Natural killer cell (primary cell): ENCODE measurements at regions not wholly inside any gene's neighbourhood (a gene's known extent, or its start where the extent isn't known, plus 50 kb on each side); places are given as distances from the start of the nearest gene placed in this dataset.

Experiments
- ATAC-seq, 3 donors: fragments of 150-1000 bp in 2 of 3; fragments of 200-7000 bp in 1 of 3; cut with Tn5 transposase; 1 replicate in 1 of 3; 2 replicates in 2 of 3; pipeline ENCODE4 v1.10.0; 2021; ENCODE audit warnings: mild to moderate bottlenecking in 2 of 3, moderate library complexity in 2 of 3
- DNase-seq, 2 donors: peaks; one replicate each; pipeline versions ENCODE4 v3.0.0 to v3.0.0-alpha.2; 2013 to 2021; ENCODE audit warnings: mixed read lengths in 1 of 2
- H3K27ac ChIP-seq: one replicate; pipeline ENCODE4 v1.5.1; 2013; ENCODE audit warnings: mild to moderate bottlenecking, low read length
- H3K27me3 ChIP-seq: one replicate; pipeline ENCODE4 v1.6.1; 2013; ENCODE audit warnings: low read length; ENCODE audit not compliant: control insufficient read depth, insufficient read depth
- H3K36me3 ChIP-seq: one replicate; pipeline ENCODE4 v1.6.1; 2013; ENCODE audit warnings: low read length; ENCODE audit not compliant: control insufficient read depth, insufficient read depth
- H3K4me1 ChIP-seq: one replicate; pipeline ENCODE4 v1.6.1; 2013; ENCODE audit warnings: low read length; ENCODE audit not compliant: control insufficient read depth, insufficient read depth
- H3K4me3 ChIP-seq: one replicate; pipeline ENCODE4 v1.5.1; 2013; ENCODE audit warnings: low read length
- H3K9me3 ChIP-seq: one replicate; pipeline ENCODE4 v1.6.1; 2013; ENCODE audit warnings: low read length; ENCODE audit not compliant: control insufficient read depth, insufficient read depth
- H3K27ac Mint-ChIP-seq, 2 donors: one replicate each; pipeline ENCODE4 v1.8.0; 2022; ENCODE audit warnings: mild to moderate bottlenecking in 2 of 2, mixed read lengths in 2 of 2, moderate library complexity in 1 of 2
- H3K27me3 Mint-ChIP-seq, 2 donors: one replicate each; pipeline ENCODE4 v1.8.0; 2022; ENCODE audit warnings: low read depth in 2 of 2, mixed read lengths in 2 of 2
- H3K36me3 Mint-ChIP-seq: one replicate; pipeline ENCODE4 v1.8.0; 2022; ENCODE audit warnings: mixed read lengths
- H3K4me1 Mint-ChIP-seq, 2 donors: one replicate each; pipeline ENCODE4 v1.8.0; 2022; ENCODE audit warnings: mixed read lengths in 2 of 2
- H3K4me3 Mint-ChIP-seq: one replicate; pipeline ENCODE4 v1.8.0; 2022; ENCODE audit warnings: mild to moderate bottlenecking, moderate library complexity, mixed read lengths
- H3K9me3 Mint-ChIP-seq, 2 donors: one replicate each; pipeline ENCODE4 v1.8.0; 2022; ENCODE audit warnings: mixed read lengths in 2 of 2
- CTCF ChIP-seq: fragments of 200-600 bp; IDR thresholded peaks from one replicate; pipeline ENCODE4 v1.8.0; 2022; ENCODE audit warnings: antibody characterized with exemption
- WGBS: methylation state at CpG from one replicate; pipeline ENCODE4 v1.1.7; 2013; ENCODE audit warnings: missing lambda C conversion rate; ENCODE audit not compliant: insufficient coverage; 5-methylcytosine and 5-hydroxymethylcytosine counted together
- intact Hi-C: fragments of 100-400 bp; cut with micrococcal nuclease; formaldehyde crosslinking; loops from one replicate; pipeline ENCODE4 v1.14.2; 2022

- Histone ChIP-seq H3K27ac (no peak overlapping the region), H3K9me3 (no peaks in the 10 kb centered on the region), H3K4me1 (no peaks in the 10 kb centered on the region), H3K27me3 (no peaks in the 10 kb centered on the region), H3K4me3 (no peak overlapping the region), H3K36me3 (no peaks in the 10 kb centered on the region)
- peaks cover 1 to 5% of the 10 kb centered on the region in 2 donors for H3K27me3 Mint-ChIP-seq
- H3K36me3 Mint-ChIP-seq: no peaks in the 10 kb centered on the region
- H3K27ac Mint-ChIP-seq: no peak overlapping the region
- H3K4me1 Mint-ChIP-seq: no peaks in the 10 kb centered on the region
- H3K4me3 Mint-ChIP-seq: no peak overlapping the region
- no peak for TF ChIP-seq CTCF
- intact Hi-C loops: no loop called here
- DNase-seq (no peak), ATAC-seq (no peak)
- whole genome bisulfite sequencing: 91% methylated on average over 5 of the region's 5 CpGs
- H3K9me3 Mint-ChIP-seq: no peaks in the 10 kb centered on the region
Measured at GRCh38 chr2:64307421-64307820, 146.5 kb upstream of the LGALSL start.

- Histone ChIP-seq H3K36me3 (no peaks in the 10 kb centered on the region), H3K4me3 (no peak overlapping the region), H3K27me3 (no peaks in the 10 kb centered on the region), H3K4me1 (no peaks in the 10 kb centered on the region), H3K9me3 (no peaks in the 10 kb centered on the region), H3K27ac (no peak overlapping the region)
- Mint-ChIP-seq H3K27me3 (peaks cover 8 to 15% of the 10 kb centered on the region in 2 donors), H3K4me1 (no peaks in the 10 kb centered on the region), H3K9me3 (no peaks in the 10 kb centered on the region), H3K27ac (no peak overlapping the region), H3K4me3 (no peak overlapping the region), H3K36me3 (no peaks in the 10 kb centered on the region)
- no peak for TF ChIP-seq CTCF
- intact Hi-C loops: no loop called here
- 95% methylated on average over 16 of the region's 17 CpGs for WGBS
- DNase-seq (no peak), ATAC-seq (no peak)
Measured at GRCh38 chr2:64311191-64311910, 142.6 kb upstream of the LGALSL start.

- intact Hi-C loops: no loop called here
- DNase-seq: peak in 1 of 2 donors; percentile 16
- H3K4me1 Mint-ChIP-seq: no peaks in the 10 kb centered on the region
- no peak for ATAC-seq
- Histone ChIP-seq H3K27me3 (no peaks in the 10 kb centered on the region), H3K9me3 (no peaks in the 10 kb centered on the region), H3K4me3 (no peak overlapping the region), H3K27ac (no peak overlapping the region), H3K4me1 (no peaks in the 10 kb centered on the region), H3K36me3 (no peaks in the 10 kb centered on the region)
- H3K27me3 Mint-ChIP-seq: peaks cover 8 to 15% of the 10 kb centered on the region in 2 donors
- no peak overlapping the region for H3K4me3 Mint-ChIP-seq
- H3K27ac Mint-ChIP-seq: no peak overlapping the region
- 78% methylated on average over 13 of the region's 13 CpGs for WGBS
- no peaks in the 10 kb centered on the region for H3K9me3 Mint-ChIP-seq
- no peak for TF ChIP-seq CTCF
- H3K36me3 Mint-ChIP-seq: no peaks in the 10 kb centered on the region
Measured at GRCh38 chr2:64311948-64312621, 141.9 kb upstream of the LGALSL start.
